Neural progenitor cell (in vitro differentiated cells): ENCODE measurements at regions not wholly inside any gene's neighbourhood (a gene's known extent, or its start where the extent isn't known, plus 50 kb on each side); places are given as distances from the start of the nearest gene placed in this dataset.

Experiments
- DNase-seq: peaks from one replicate; pipeline ENCODE4 v3.0.0-alpha.2; 2016; ENCODE audit warnings: low spot score
- H2AFZ ChIP-seq: fragments of 200-600 bp; sonication (generic); replicated peaks from 2 replicates; pipeline ENCODE4 v1.6.1; 2016; ENCODE audit warnings: antibody characterized with exemption
- H3F3A ChIP-seq: fragments of 200-600 bp; sonication (generic); 2 replicates; pipeline ENCODE4 v1.6.1; 2016; ENCODE audit warnings: antibody characterized with exemption, low read depth
- H3K27ac ChIP-seq: fragments of 200-600 bp; sonication (generic); 2 replicates; pipeline ENCODE4 v1.5.1; 2016; ENCODE audit warnings: mild to moderate bottlenecking
- H3K27me3 ChIP-seq: fragments of 200-600 bp; sonication (generic); 2 replicates; pipeline ENCODE4 v1.6.1; 2016; ENCODE audit warnings: mild to moderate bottlenecking, moderate library complexity
- H3K36me3 ChIP-seq: fragments of 200-600 bp; sonication (generic); 2 replicates; pipeline ENCODE4 v1.5.1; 2016
- H3K4me1 ChIP-seq: fragments of 200-600 bp; sonication (generic); 2 replicates; pipeline ENCODE4 v1.6.1; 2016; ENCODE audit warnings: mixed run types
- H3K4me2 ChIP-seq: fragments of 200-600 bp; sonication (generic); 2 replicates; pipeline ENCODE4 v1.6.1; 2016
- H3K4me3 ChIP-seq: fragments of 200-600 bp; sonication (generic); 2 replicates; pipeline ENCODE4 v1.5.1; 2016
- H3K79me2 ChIP-seq: fragments of 200-600 bp; sonication (generic); 2 replicates; pipeline ENCODE4 v1.6.1; 2016; ENCODE audit warnings: low read depth
- H3K9ac ChIP-seq: fragments of 200-600 bp; sonication (generic); 2 replicates; pipeline ENCODE4 v1.6.1; 2016
- H3K9me3 ChIP-seq: fragments of 200-600 bp; sonication (generic); 2 replicates; pipeline ENCODE4 v1.5.1; 2016; ENCODE audit warnings: low read depth
- H4K20me1 ChIP-seq: fragments of 200-600 bp; sonication (generic); 2 replicates; pipeline ENCODE4 v1.6.1; 2016; ENCODE audit warnings: low read depth
- H3K27ac Mint-ChIP-seq: 3 replicates; pipeline ENCODE4 v1.8.0; 2021; ENCODE audit warnings: mixed read lengths
- H3K27me3 Mint-ChIP-seq: 2 replicates; pipeline ENCODE4 v1.8.0; 2022; ENCODE audit warnings: low read depth, mild to moderate bottlenecking, inconsistent platforms, moderate library complexity, mixed read lengths; ENCODE audit not compliant: insufficient read depth
- H3K36me3 Mint-ChIP-seq: 3 replicates; pipeline ENCODE4 v1.8.0; 2021; ENCODE audit warnings: mixed read lengths
- H3K4me1 Mint-ChIP-seq: 3 replicates; pipeline ENCODE4 v1.8.0; 2021; ENCODE audit warnings: mixed read lengths
- H3K4me3 Mint-ChIP-seq: 3 replicates; pipeline ENCODE4 v1.8.0; 2021; ENCODE audit warnings: mild to moderate bottlenecking, moderate library complexity, mixed read lengths
- H3K9me3 Mint-ChIP-seq: 3 replicates; pipeline ENCODE4 v1.8.0; 2020; ENCODE audit warnings: mixed read lengths
- CTCF ChIP-seq: fragments of 200-600 bp; sonication (generic); IDR thresholded peaks from 2 replicates; pipeline ENCODE4 v1.5.1; 2017; ENCODE audit warnings: antibody characterized with exemption, mild to moderate bottlenecking
- EZH2 ChIP-seq: fragments of 200-600 bp; sonication (generic); IDR thresholded peaks from 2 replicates; pipeline ENCODE4 v1.6.1; 2017; ENCODE audit warnings: antibody characterized with exemption, mild to moderate bottlenecking, moderate library complexity
- EZH2phosphoT487 ChIP-seq: fragments of 200-600 bp; sonication (generic); IDR thresholded peaks from 2 replicates; pipeline ENCODE4 v1.6.1; 2017; ENCODE audit warnings: antibody characterized with exemption

DNA sequence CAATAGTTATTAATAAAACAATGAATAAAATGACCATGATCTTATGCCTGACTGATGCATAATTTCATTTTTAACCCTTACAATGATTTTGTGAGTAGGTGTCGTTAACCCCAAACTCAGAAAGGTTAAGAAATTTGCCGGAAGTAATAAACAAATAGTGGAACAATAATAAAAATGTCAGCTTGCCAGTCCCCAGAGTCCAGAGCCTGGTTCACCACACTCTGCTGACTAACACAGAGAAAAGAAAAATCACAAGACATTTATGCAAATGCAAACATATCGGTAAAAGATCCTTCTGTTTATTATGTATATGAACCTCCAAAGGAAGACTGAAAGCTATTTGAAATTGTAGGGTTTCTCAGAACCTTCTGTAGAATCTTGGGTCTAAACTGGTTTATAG, 563.7 kb downstream of the EFNB2 start:
- H3K27ac Mint-ChIP-seq, result no peak overlapping the region
- no peak overlapping the region for H3K4me2 ChIP-seq

GRCh38 chr13:105971312-105971711, 564.1 kb downstream of the EFNB2 start:
- no peak overlapping the region for H3K27ac ChIP-seq
- peak; percentile 12 for DNase-seq
- H3K4me3 ChIP-seq, result no peak overlapping the region
- Mint-ChIP-seq H3K27me3 (peaks cover 2% of the 10 kb centered on the region), H3K36me3 (no peaks in the 10 kb centered on the region), H3K9me3 (peaks cover 5% of the 10 kb centered on the region), H3K4me1 (peaks cover 11% of the 10 kb centered on the region), H3K27ac (no peak overlapping the region), H3K4me3 (no peak overlapping the region)
- no peaks in the 10 kb centered on the region for H3K79me2 ChIP-seq
- no peaks in the 10 kb centered on the region for H3K4me1 ChIP-seq
- H3K27me3 ChIP-seq, result no peaks in the 10 kb centered on the region
- H2AFZ ChIP-seq, result no peak overlapping the region
- no peaks in the 10 kb centered on the region for H4K20me1 ChIP-seq
- H3K9ac ChIP-seq, result no peak overlapping the region
- no peaks in the 10 kb centered on the region for H3F3A ChIP-seq
- H3K36me3 ChIP-seq, result no peaks in the 10 kb centered on the region
- H3K9me3 ChIP-seq, result no peaks in the 10 kb centered on the region
- H3K4me2 ChIP-seq, result no peak overlapping the region
- TF ChIP-seq CTCF (no peak), EZH2phosphoT487 (no peak), EZH2 (no peak)

More for the DNA sequence above, 563.7 kb downstream of the EFNB2 start:
- H3K9me3 Mint-ChIP-seq, result peaks cover 5% of the 10 kb centered on the region
- peaks cover 11% of the 10 kb centered on the region for H3K4me1 Mint-ChIP-seq
- H2AFZ ChIP-seq, result no peak overlapping the region
- no peaks in the 10 kb centered on the region for H3K36me3 Mint-ChIP-seq
- no peaks in the 10 kb centered on the region for H4K20me1 ChIP-seq
- H3K36me3 ChIP-seq, result no peaks in the 10 kb centered on the region
- TF ChIP-seq CTCF (no peak), EZH2 (no peak), EZH2phosphoT487 (no peak)
- H3K4me1 ChIP-seq, result no peaks in the 10 kb centered on the region
- H3K9me3 ChIP-seq, result no peaks in the 10 kb centered on the region
- no peak overlapping the region for H3K9ac ChIP-seq
- H3K4me3 ChIP-seq, result no peak overlapping the region
- no peaks in the 10 kb centered on the region for H3F3A ChIP-seq
- DNase-seq, result no peak
- no peak overlapping the region for H3K27ac ChIP-seq
- H3K4me3 Mint-ChIP-seq, result no peak overlapping the region
- peaks cover 2% of the 10 kb centered on the region for H3K27me3 Mint-ChIP-seq
- H3K79me2 ChIP-seq, result no peaks in the 10 kb centered on the region
- H3K27me3 ChIP-seq, result no peaks in the 10 kb centered on the region

GRCh38 chr13:105969761-105970160, 565.7 kb downstream of the EFNB2 start:
- no peak overlapping the region for H3K27ac ChIP-seq
- H3K27me3 ChIP-seq, result no peaks in the 10 kb centered on the region
- Mint-ChIP-seq H3K36me3 (no peaks in the 10 kb centered on the region), H3K9me3 (peaks cover 2% of the 10 kb centered on the region), H3K4me3 (no peak overlapping the region), H3K4me1 (peaks cover 11% of the 10 kb centered on the region), H3K27me3 (peaks cover 2% of the 10 kb centered on the region), H3K27ac (no peak overlapping the region)
- no peaks in the 10 kb centered on the region for H3K9me3 ChIP-seq
- H3K36me3 ChIP-seq, result no peaks in the 10 kb centered on the region
- no peak for DNase-seq
- H3K4me1 ChIP-seq, result no peaks in the 10 kb centered on the region
- no peaks in the 10 kb centered on the region for H3F3A ChIP-seq
- H4K20me1 ChIP-seq, result no peaks in the 10 kb centered on the region
- H3K79me2 ChIP-seq, result no peaks in the 10 kb centered on the region
- no peak overlapping the region for H3K4me2 ChIP-seq
- H2AFZ ChIP-seq, result no peak overlapping the region
- no peak overlapping the region for H3K9ac ChIP-seq
- no peak overlapping the region for H3K4me3 ChIP-seq
- TF ChIP-seq EZH2phosphoT487, result no peak
- no peak for TF ChIP-seq EZH2
- no peak for TF ChIP-seq CTCF
